ENCODE measurements at regions not wholly inside any gene's neighbourhood (a gene's known extent, or its start where the extent isn't known, plus 50 kb on each side); places are given as distances from the start of the nearest gene placed in this dataset.

DNA sequence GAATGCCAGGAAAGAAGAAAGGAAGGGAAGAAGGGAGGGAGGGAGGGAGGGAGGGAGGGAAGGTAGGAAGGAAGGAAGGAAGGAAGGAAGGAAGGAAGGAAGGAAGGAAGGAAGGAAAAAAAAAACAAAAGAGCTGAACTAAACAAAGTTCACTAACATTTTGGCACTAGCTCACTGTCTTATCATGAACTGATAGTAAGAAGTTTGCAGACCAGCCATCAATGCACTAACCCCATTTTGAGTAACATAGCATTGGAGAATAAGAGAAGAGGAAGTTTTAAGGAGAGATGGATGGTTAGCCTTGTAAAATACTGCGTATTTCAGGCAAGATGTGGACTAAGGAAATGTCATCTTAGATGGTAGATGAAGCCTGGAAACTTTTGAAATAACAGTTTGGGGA, 1136.0 kb downstream of the FLRT2 start:
- H3K36me3 ChIP-seq (ENCODE audit: control insufficient read depth, insufficient read depth, low read length) = no peaks in the 10 kb centered on the region
- TF ChIP-seq, protein P1, sequence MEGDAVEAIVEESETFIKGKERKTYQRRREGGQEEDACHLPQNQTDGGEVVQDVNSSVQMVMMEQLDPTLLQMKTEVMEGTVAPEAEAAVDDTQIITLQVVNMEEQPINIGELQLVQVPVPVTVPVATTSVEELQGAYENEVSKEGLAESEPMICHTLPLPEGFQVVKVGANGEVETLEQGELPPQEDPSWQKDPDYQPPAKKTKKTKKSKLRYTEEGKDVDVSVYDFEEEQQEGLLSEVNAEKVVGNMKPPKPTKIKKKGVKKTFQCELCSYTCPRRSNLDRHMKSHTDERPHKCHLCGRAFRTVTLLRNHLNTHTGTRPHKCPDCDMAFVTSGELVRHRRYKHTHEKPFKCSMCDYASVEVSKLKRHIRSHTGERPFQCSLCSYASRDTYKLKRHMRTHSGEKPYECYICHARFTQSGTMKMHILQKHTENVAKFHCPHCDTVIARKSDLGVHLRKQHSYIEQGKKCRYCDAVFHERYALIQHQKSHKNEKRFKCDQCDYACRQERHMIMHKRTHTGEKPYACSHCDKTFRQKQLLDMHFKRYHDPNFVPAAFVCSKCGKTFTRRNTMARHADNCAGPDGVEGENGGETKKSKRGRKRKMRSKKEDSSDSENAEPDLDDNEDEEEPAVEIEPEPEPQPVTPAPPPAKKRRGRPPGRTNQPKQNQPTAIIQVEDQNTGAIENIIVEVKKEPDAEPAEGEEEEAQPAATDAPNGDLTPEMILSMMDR (IDR thresholded peaks at IDR 0.05; ENCODE audit: insufficient read depth, low read length, poor library complexity, severe bottlenecking) = no peak
- no peak for DNase-seq (ENCODE audit: low read depth)
- H3K4me3 ChIP-seq (ENCODE audit: low read depth, low read length) = no peak overlapping the region
- H3K27me3 ChIP-seq (ENCODE audit: control insufficient read depth, insufficient read depth, low read length) = no peaks in the 10 kb centered on the region

DNA sequence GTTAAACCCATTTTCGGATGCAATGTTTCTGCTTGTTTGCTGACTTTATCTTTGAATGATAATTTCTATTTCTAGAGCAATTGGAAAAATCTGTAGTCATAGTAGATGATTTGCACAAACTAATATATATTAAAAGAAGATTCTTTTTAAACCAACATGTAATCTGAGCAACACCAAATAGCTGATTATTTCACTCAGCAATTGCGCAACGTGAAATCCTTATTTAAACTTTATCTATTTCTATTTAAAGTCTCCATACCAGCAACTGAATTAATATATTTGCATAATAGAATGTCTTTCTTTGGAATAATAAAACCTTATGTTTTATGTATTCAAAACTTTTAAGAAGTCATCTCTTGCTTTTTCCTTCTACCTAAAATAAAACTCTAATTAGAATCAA, 1132.4 kb downstream of the FLRT2 start:
- Histone ChIP-seq H3K27me3 (ENCODE audit: control insufficient read depth, insufficient read depth, low read length) (no peaks in the 10 kb centered on the region), H3K36me3 (ENCODE audit: control insufficient read depth, insufficient read depth, low read length) (no peaks in the 10 kb centered on the region), H3K4me3 (ENCODE audit: low read depth, low read length) (no peak overlapping the region)
- TF ChIP-seq, protein P1 (IDR thresholded peaks at IDR 0.05; ENCODE audit: insufficient read depth, low read length, poor library complexity, severe bottlenecking) = no peak
- DNase-seq (ENCODE audit: low read depth) = no peak

DNA sequence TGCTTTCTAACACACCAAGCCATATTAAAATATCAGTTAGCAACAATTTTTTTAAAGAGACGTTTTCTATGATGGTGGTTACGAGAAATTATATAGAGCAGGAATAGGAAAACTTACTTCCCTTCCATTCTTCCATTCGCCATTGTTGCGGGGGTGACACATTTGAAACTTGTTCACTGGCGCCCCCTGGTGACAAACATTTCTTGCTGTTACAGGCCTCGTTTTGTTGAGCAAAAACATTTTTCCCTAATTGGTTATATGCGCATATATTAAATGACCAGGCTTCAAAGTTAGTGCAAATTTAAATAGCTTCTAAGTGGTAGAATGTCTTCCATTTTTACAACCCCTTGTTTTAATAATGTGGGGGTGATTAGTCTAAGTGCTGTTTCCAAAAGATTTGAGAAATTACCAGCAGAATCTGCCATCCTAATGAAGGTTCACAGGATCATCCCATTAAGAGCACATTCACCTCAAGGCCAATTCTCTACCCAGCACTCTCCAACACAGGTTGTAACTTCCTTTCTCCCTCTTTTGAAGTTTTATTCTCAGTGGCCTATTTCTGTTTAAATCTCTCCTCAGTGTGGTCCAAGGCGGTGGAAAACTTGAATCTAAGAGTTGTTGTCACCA, 1124.7 kb downstream of the FLRT2 start:
- Histone ChIP-seq H3K4me3 (ENCODE audit: low read depth, low read length) (no peak overlapping the region), H3K27me3 (ENCODE audit: control insufficient read depth, insufficient read depth, low read length) (no peaks in the 10 kb centered on the region), H3K36me3 (ENCODE audit: control insufficient read depth, insufficient read depth, low read length) (no peaks in the 10 kb centered on the region)
- TF ChIP-seq, protein P1 (IDR thresholded peaks at IDR 0.05; ENCODE audit: insufficient read depth, low read length, poor library complexity, severe bottlenecking) = peak; percentile 50
- no peak for DNase-seq (ENCODE audit: low read depth)

DNA sequence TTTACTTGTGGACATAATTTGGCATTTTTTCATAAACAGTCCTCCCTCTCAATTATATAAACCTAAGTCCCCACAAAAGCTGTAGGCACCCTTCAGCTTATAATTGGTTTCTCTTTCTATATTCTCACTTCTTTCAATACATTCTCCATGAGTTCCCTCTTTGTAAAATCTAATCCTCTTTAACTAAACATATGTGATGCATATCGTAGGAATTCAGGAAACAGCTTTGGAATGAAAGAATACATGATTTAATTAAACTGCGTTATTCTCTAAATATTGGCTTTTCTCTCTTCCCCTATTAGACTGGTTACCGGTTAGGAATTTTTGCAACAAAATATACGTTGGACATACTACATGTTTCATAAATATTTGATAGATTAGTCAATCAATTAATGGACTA, 1122.6 kb downstream of the FLRT2 start:
- H3K36me3 ChIP-seq (ENCODE audit: control insufficient read depth, insufficient read depth, low read length) = no peaks in the 10 kb centered on the region
- DNase-seq (ENCODE audit: low read depth) = no peak
- H3K27me3 ChIP-seq (ENCODE audit: control insufficient read depth, insufficient read depth, low read length) = no peaks in the 10 kb centered on the region
- TF ChIP-seq, protein P1 (IDR thresholded peaks at IDR 0.05; ENCODE audit: insufficient read depth, low read length, poor library complexity, severe bottlenecking) = no peak
- no peak overlapping the region for H3K4me3 ChIP-seq (ENCODE audit: low read depth, low read length)

DNA sequence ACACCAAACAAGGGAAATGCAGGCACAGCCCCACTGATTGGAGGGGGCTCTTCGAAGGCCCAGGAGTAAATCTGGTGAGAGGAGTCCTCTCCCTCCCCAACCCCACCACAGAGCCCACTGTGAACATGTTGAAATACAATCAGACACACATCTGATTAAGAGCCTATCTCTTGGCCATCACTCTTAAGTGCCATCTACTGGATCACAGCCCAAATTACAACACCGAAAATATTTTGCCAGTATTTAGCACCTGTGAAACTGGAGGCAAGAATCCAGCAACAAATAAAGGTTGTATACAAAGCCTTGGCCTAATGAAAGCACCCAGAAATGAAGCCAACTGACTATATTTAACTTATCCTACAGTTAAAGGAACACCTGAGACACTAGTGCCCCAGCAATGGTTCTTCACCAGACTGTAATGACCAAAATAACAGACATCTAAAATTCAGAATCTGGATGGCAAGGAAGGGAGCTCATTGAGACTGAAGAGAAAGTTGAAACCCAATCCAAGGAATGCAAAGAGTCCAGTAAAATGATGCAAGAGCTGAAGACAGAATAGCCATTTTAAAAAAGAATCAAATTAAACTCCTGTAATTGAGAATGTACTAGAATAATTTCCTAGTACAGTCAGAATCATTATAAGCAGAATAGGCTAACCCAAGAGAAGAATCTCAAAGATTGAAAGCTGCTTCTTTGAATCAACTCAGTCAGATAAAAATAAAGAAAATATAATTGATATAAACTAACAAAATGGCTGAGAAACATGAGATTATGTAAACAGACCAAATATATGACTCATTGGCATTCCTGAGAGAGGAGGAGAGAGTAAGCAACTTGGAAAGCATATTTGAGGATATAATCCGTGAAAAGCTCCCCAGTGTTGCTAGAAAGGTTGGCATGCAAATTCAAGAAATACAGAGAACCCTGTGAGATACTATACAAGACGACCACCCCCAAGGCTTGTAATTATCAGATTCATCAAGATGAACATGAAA, 1117.0 kb downstream of the FLRT2 start:
- Histone ChIP-seq H3K36me3 (ENCODE audit: control insufficient read depth, insufficient read depth, low read length) (no peaks in the 10 kb centered on the region), H3K4me3 (ENCODE audit: low read depth, low read length) (no peak overlapping the region), H3K27me3 (ENCODE audit: control insufficient read depth, insufficient read depth, low read length) (no peaks in the 10 kb centered on the region)
- DNase-seq (ENCODE audit: low read depth) = no peak
- TF ChIP-seq, protein P1 (IDR thresholded peaks at IDR 0.05; ENCODE audit: insufficient read depth, low read length, poor library complexity, severe bottlenecking) = peak; percentile 17

Data from kidney epithelial cell (primary cell).